Frontal cortex (tissue), 3 donors: ENCODE measurements at regions not wholly inside any gene's neighbourhood (a gene's known extent, or its start where the extent isn't known, plus 50 kb on each side); places are given as distances from the start of the nearest gene placed in this dataset.
"Not testable (repeated sequence)": the region's sequence is repeated elsewhere in the genome, so short reads cannot be mapped to it uniquely, and the experiment has no call there.

Source experiments
- DNase-seq, 2 donors: peaks; one replicate each; pipeline ENCODE4 v3.0.0; 2012; ENCODE audit warnings: low spot score in 2 of 2
- FAIRE-seq: peaks from 2 replicates; lab custom pipeline; 2012; peaks lifted over from hg19 to GRCh38; lab: Jason Lieb, UNC
- donor health status: control.
- donor health status: control.
- donor health status: control.

DNA sequence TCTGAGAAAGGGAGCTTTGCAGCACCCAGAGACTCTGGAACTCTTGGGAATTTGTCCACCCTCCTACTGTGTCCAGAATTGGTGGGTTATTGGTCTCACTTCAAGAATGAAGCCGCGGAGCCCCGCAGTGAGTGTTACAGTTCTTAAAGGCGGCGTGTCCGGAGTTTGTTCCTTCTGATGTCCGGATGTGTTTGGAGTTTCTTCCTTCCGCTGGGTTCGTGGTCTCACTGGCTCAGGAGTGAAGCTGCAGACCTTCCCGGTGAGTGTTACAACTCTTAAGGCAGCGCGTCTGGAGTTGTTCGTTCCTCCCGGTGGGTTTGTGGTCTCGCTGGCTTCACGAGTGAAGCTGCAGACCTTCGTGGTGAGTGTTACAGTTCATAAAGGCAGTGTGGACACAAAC lies 824.7 kb downstream of the LRRTM4 start:
- not testable (repeated sequence) for FAIRE-seq, DNase-seq

DNA sequence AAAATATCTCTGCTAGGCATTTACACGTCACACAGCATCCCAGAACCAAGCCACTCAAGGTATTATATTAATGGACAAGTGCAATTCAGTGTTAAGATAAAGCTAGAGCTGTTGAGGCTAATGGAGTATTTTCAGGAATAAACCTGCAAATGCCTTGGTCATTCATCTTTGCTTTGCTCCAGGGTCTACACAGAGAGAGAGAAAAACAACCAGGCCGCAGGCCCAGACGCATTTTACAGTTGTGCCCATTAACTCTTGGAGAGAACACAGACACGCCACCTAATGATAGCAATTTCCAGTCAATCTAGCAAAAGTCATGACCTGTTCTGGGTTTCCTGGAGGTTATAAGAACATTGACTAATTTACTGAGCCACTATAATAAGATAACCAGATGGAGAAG lies 829.3 kb downstream of the LRRTM4 start:
- DNase-seq, result no peak
- no peak for FAIRE-seq

DNA sequence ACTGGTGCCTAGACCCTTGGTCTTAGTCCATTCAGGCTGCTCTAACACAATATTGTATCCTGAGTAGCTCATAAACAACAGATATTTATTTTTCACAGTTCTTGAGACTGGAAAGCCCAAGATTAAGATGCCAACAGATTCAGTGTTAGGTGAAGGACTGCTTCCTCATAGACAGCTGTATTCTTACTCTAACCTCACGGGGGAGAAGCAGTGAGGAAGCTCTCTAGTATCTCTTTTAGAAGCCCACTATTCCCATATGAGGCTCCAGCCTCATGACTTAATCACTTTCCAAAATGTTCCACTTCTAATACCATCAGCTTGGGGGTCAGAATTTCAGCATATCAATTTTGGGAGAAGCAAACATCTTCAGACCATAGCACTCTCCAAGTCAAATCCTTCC lies 833.4 kb downstream of the LRRTM4 start:
- DNase-seq, result no peak
- no peak for FAIRE-seq

DNA sequence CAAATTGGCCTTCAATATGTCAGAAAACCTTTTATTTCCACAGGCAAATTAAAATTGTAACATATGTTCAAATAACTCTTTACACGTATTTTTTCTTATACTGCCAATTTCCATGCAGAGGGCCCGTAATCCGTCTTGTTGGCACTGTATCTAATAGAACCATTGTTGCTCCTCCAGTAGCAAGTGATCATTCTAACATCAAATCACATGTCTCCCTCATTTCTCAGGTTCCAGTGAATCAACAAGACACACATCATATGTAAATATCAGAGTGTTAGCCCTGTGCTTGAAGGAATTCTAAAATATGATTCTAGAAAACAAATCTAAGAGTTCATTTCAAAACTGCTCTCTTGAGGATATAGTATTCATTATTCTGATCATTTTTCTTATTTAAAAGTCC lies 834.3 kb downstream of the LRRTM4 start:
- DNase-seq, result no peak
- FAIRE-seq, result no peak

DNA sequence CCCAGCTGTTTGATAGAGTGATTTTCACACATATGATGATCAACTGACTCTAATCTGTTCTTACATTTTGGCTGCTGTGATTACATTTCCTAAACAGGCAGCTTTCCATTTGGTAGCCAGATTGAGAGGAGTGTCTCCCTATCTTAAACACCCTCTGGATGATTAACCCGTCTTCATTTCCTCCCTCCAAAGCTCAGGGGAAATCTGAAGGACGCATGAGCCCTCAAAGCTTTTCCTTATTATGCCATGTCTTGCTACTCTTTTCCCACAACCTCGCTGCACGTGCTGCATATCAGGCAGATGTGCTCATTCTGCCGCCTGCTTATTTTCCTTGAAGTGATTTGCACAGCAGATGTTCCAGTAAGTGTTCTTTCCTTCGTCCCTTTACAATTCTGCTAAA lies 837.4 kb downstream of the LRRTM4 start:
- FAIRE-seq (no peak), DNase-seq (no peak)

DNA sequence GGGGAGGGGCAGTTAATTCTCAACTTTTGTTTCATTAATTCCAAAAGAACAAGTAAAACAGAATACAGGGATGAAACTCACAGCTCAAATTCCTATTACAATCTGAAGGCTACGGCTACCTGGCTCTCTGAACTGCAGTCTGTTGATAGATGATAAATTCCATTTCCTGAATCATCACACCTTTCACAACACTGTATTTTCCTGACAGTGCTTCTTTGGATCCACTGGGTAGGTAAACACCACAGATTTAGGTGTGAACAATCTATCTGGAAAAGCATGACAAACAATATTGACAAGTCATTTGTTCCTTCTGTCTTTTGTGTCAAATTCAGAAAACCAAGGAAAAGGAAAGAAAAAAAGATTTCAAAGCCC lies 843.2 kb downstream of the LRRTM4 start:
- FAIRE-seq, result no peak
- DNase-seq, result no peak

DNA sequence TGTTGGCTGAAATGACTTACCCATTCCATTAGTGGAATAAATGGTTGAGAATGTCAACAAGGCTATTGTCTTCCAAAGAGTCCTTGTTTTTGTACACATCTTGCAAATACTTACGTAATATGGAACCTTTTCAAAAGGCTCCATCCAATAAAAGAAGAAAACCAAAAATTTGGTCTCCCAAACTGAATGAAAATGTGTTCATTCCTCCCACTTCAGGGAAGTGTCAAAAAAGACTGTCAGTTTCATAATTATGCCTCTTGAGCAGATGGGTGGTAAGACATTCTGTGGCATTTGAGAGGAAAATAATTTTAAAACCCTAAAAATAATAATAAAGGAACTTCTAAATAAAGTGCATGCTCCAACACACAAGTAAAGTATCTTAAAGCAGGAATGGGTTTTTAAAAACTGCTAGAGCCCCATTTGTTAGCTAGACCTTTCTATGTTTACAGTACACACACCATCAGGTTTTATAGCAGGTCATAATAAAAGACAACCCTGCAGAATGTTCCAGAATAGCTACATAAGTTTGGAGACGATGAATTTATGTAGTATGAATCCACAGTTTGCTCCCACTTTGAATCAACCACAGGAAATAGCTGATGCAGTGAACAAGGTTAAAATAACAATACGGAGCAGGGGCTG lies 843.7 kb downstream of the LRRTM4 start:
- no peak for DNase-seq
- no peak for FAIRE-seq

DNA sequence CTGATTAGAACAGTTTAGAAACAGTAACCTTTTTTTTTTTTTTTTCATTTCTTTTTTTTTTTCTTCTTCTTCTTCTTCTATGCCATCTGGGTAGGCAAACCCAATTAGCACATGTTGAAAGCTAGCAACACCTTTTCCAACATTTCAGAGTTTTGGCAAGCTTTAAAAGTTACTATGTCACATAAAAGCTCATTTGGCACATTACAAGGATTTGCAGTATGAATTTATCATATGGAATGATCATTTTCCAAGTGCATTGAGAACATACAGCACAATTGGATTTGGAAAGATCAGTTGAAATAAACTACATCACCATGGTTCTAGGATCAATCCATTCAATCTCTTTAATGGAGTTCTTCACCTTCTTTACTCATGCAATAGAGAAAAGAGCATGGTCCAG lies 847.0 kb downstream of the LRRTM4 start:
- no peak for FAIRE-seq
- DNase-seq, result no peak

DNA sequence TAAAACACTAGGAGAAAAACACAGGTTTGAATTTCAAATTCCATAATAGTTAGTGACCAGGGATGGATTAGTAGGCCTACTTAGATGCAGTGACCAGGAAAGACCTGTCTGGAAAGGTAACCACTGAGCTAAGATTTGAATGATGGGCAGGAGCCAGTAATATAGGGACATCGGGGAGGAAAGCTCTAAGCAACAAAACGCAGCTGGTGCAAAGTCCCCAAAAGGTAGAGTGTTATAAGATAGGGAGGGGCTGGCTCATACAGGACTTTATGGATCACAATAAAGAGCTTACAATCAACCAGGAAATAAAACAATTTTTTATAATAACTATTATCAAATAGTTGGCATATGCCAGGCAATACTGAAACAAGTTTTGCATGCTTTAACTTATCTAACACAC lies 849.4 kb downstream of the LRRTM4 start:
- DNase-seq (no peak), FAIRE-seq (no peak)

DNA sequence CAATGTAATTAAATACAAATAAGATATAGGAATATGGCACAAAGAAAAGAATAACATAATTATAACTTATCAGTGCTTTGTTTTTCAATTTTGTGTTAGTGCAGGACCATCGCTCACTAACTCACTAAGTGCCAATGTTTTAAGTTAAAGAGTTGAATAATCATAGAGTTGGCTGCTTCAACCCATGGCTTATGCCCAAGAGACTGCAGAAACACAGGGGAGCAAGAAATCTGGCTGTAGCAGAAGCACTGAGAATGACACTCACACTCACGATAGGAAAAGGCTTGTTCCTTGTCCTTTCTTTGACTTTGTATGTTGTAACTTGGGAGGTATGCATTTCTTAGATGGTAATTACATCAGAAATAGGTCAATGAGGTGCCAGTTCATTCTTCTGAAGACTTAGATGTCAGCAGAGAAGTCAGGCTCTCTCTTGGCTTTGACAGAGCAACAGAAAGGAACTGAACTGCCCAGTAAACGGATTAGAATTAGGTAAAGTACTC lies 852.2 kb downstream of the LRRTM4 start:
- DNase-seq, result no peak
- no peak for FAIRE-seq

DNA sequence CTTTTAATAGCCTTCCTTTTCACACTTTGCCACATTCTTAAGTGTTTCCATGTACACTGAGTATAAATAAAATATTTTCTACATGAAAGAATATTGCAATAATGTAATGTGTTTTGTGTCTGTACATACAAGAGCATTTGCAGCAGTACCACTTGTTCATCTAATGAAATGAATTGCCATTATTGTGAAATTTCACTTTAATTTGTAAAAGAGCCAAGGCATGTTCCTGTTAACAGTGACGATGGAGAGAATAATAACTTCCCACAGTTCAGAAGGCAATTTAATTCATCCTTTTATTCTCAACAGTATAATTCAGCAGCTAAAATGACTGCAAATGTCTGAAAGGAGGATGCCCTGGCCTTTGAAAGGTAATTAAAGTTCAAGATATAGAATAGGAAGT lies 853.9 kb downstream of the LRRTM4 start:
- FAIRE-seq (no peak), DNase-seq (no peak)

DNA sequence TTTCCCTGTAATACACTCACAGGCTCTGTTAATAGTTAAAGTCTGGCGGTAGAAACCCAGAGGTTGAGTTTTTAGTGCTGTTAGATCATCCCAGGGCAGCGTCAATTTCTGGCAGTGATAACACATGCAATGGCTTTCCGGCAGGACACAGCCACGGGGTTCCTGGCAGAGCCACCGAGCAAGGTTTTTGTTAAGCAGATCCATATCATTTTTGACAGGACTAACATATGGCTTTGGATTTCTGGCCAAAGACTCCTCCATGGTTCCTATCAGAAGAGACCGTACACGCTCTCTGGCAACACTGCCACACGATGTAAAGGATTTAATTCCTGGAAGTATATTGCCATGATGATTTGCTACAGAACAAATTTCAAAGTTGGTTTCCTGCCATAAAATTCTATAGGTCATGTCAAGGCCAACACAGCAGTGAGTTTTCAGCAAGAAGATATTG lies 854.3 kb downstream of the LRRTM4 start:
- DNase-seq, result no peak
- FAIRE-seq, result no peak

DNA sequence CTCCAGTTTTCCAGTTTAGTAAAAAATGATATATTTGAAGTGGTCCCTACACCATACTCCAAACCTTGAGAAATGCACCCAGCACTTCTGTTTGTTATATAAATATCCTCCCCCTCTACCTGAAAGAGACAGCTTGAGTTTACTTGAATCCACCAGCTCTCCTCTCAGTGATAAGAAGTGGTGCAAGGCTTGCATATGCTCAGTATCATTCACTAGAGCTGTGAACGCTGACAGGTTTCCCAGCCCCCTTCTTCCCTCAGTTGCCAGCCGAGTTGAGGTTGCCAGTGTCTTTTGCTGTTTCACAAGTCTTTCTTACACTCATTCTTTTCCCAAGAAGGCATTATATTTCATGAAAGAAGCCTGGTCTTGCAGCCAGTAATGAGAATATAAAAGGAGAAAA lies 880.0 kb downstream of the LRRTM4 start:
- no peak for DNase-seq

DNA sequence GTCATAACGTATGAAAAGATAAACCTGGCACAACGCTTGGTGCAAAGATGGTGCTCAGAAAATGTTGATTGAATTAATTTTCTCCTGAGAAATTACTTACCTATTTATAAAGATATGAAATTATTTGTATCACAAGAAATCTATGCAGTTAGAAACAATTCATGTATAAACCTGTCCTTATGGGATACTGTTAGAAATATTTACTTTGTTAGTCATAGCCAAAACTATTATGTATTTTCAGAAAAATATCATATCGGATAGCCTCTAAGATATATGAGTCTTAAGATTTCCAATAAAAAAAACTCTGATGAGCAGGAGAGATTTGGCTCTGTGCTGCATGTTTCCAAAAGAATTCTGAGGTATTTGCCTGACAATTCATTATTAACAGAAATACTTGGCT lies 880.7 kb downstream of the LRRTM4 start:
- peak; percentile 40 for FAIRE-seq
- no peak for DNase-seq

More for the DNA sequence above, 880.0 kb downstream of the LRRTM4 start:
- FAIRE-seq, result no peak

DNA sequence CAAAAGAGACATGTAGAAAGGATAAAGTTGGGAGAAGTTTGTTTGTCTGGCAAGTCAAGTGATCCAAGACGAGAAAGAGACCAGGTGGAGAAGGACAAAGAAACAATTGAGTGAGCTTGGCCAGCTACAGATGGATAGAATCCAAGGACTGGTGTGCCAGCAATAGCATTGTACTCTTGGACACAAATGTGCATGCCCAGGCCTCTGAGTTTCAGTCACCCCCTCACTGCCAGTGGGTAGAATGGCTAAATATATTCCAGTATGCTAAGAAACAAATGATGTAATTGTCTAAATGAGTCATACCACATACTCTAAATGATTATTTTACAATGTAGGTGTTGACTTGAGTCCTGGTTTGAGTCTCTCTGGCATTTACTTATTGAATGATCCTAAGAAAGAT lies 881.3 kb downstream of the LRRTM4 start:
- peak; percentile 13 for DNase-seq
- peak; percentile 6 for FAIRE-seq

DNA sequence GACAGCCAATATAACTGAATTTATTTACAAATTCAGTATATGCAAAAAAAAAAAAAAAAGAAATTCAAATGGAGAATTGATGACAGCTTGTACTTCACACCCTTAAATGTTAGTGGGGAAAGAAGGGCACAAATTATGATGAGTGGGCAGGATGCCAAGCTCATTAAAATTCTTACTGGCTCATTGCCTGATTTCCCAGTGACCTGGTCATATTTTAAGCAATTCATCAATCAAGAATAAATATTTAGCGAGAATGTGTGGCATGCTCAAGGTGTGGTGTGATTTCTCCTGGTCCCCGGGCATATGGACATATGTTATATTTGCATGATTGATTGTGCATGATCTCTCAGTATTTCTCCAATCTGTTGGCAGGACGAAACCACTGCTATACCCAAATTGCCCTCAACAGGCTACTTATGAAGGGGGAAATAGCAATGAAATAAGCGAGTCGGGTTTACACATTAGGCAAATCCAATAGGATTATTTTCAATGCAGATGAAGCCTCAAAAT lies 883.0 kb downstream of the LRRTM4 start:
- DNase-seq (no peak), FAIRE-seq (no peak)

DNA sequence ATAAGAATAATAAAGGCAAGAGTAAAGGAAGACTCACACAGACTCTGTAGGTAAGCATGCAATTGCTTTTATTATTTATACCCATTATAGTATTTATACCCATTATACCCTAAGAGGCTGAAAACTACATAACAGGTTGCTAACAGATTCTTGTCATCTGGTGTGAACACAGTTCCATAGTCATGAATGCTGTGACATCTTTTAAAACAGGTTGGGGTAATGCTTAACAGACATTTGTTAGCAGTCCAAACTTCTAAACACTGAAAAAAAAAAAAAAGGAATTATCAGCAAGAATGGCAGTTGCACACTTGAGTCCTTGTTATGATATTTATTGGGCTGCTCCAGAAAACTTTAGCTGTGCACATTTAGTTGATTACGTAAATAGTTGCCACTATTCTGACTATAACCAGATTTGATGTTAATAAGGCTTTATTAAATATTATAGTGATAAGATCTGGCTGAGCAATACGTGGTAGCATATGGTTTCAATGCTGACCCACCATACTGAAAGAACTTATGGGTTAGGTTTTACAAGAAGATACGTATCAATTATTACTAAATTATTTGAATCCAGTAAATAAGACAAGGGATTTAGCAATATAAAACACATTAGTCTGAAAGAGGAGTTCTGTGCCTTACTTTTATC lies 888.8 kb downstream of the LRRTM4 start:
- no peak for FAIRE-seq
- DNase-seq, result no peak

DNA sequence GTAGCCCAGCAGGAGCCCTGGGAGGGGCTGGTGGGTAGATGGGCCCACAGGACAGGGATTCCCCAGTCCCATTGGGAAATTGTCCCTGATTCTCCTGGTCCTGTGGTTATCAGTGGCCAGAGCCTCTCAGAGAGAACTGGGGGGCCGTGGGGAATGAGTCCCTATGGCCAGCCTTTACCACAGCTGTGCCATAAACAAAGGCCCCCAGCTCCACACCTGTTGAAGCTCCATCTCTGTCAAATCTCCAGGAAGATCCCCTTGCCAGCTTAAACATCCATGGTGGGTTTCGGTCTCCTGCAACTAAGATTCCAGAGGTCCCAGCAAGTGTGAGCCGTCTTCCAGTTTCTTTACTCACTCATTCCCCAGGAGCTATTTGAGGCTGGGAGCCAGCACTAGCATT lies 897.1 kb downstream of the LRRTM4 start:
- no peak for FAIRE-seq
- DNase-seq, result no peak

DNA sequence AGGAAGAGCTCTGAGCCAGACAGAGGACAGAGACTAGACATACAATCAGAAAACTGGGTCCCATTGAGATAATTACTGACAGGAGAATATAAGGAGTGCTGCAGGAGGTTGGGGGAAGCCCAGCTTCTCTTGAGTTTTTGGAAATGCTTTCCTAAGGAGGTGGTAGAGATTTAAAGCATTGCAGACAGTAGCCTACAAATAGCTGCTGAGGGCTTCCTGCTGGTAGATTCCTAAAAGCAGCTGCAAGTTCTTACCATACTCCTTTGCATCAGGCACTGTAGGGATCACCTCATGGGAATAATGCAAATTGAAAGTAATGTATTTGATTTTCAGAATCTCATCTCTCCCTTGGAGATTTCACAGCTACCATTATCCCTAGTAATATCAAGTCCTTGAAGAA lies 902.6 kb upstream of the GCFC2 start:
- FAIRE-seq, result no peak
- DNase-seq, result no peak

DNA sequence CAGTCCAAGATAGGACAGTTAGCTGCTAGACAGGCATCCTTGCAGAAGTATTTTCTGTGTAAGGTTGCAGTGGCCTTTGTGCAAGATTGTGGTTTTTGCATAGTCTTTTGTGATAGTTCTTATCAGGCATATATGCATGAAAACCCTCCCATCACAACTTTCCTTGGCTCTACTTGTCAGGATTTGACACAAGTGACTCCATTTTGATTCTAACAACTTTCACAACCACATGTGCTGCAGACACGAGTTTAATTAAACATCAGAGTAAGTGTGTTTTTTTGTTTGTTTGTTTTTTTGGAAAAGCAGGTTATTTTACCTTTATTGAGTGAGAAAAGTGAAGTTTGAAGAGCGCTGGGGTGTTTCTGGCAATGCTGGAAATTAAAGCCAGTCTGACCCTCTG lies 902.0 kb upstream of the GCFC2 start:
- no peak for DNase-seq
- no peak for FAIRE-seq

DNA sequence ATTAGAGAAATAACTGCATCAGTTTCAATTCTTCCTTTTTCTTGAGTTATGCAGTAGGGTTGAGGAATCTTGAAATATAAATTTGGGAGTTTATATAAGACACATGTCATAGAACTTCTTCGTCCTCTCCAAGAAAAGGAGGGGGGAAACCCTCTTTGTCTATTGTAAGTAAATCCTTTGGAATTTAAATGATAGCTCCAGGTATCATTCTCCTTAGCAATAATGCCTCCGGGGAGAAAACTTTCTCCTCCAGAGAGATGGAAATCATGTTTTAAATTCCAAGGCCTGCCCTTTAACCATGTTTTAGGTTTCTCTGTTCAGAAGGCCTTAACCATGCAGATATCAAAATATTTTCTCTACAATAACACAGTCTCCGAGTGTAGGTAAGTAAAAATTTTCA lies 899.7 kb upstream of the GCFC2 start:
- FAIRE-seq (no peak), DNase-seq (no peak)
